ENCODE measurements at regions not wholly inside any gene's neighbourhood (a gene's known extent, or its start where the extent isn't known, plus 50 kb on each side); places are given as distances from the start of the nearest gene placed in this dataset.
A peak's percentile ranks its signal among the peaks of the same experiment; 100 is the strongest.
"Not testable (repeated sequence)": the region's sequence is repeated elsewhere in the genome, so short reads cannot be mapped to it uniquely, and the experiment has no call there.

- no peak for DNase-seq
These were observed 242.2 kb downstream of the RAB11FIP2 start for GRCh38 chr10:117804470-117805011.

DNA sequence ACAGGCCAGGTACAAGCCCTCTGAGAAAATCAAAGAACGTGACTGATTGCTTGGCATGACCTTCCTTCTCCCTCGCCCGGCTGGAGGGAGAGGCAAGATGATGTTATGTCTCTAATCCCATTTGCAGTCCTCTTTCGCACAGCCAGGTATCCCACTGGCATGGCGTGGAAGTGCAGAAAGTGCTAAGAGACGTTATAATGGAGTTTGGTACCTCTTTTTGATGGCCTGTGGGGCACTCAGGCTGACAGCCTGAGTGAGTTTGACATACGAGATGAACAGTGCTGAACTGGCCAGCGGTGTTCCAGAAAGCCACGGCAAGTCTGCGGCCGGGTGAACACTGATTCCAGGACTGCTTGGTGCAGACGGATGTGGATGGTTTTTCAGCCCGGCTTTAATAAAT is 241.6 kb downstream of the RAB11FIP2 start:
- DNase-seq, result no peak

DNA sequence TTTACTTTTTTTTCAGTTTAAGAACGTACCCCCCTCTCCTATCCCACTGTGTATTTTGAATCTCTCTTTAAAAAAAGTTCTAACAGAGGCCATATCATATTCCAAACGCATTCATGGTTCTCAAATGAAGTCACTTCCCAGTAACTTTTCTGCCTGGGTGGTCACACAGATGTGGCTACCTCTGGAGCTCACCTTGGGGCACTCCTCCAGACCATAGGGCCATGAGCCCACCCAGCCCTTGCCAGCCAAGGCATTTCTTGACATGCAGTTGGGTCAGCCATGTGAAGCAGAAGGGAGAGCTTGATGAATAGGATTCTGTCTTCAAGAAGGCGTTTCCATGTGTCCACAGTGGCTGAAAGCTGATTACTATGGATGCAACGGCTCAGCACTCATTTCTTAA is 239.3 kb downstream of the RAB11FIP2 start:
- no peak for DNase-seq

DNA sequence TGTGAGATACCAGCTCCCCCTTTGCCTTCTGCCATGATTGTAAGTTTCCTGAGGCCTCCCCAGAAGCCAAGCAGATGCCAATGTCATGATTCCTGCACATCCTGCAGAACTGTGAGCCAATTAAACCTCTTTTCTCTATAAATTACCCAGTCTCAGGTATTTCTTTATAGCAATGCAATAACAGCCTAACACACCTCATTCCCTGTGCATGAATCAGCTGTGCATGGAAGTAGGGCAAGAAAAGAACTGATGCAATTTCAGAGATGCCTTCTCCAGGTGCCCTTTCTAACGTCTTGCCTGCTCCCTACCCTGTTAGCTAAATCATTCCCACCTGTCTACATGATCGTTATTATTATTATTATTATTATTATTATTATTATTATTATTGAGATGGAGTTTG is 230.9 kb downstream of the RAB11FIP2 start:
- DNase-seq, result not testable (repeated sequence)

DNA sequence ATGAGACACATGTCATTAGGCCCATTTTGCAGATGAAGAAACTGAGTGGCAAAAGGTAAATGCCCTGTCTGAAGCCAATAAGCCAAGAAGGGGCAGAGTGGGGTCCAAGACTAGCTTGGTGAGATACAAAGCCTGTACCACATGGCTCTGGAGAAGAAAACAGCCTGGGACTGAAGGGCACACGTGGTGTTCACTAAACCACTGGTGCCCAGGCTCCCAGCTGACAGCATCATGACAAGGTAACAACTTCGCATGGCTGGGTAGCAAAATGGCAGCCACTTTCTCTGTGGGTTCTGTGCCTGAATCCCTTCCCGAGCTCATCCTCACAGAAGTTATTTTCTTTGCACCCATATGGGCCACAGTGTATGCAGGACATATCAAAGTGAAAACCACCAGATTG is 229.6 kb downstream of the RAB11FIP2 start:
- no peak for DNase-seq

DNA sequence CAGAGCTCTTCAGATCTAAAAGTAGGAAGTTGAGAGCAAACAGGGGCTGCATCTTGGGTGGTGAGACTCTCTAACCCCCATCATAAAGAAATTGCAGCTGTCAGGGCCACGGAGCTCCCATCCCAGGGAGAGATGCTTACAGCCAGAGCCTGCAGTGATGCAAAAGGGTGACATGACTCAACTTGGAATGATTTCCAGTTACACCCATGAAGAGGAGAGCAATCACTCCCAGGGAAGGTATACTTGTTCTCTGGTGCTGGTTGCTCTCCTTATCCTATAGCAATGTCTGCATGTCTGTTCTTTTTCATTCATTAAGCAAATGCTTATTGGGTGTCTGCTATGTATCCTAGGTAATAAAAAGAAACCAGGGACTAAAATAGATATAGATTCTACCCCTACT is 228.0 kb downstream of the RAB11FIP2 start:
- DNase-seq, result no peak

DNA sequence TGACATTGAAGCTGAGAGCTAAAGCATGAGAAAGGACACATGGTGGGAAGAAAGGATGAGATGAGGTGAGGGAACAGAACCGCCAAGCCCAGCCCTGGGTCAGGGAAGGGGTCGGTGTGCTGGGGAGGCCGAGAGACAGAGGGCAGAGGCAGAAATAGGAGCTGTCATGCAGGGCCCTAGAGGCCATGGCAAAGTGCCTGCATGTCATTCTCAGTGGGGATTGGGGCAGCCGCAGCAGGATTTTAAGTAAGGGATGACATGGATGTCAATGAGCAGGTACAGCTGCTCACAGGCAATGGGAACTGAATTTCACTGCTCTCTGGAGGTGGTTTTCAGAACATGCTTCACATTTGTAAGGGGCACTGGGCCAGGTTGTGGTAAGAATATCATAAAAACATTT is 227.4 kb downstream of the RAB11FIP2 start:
- DNase-seq, result no peak

GRCh38 chr10:117823980-117824379 is 222.8 kb downstream of the RAB11FIP2 start:
- no peak for DNase-seq

GRCh38 chr10:117830205-117830604 is 216.5 kb downstream of the RAB11FIP2 start:
- no peak for DNase-seq

DNA sequence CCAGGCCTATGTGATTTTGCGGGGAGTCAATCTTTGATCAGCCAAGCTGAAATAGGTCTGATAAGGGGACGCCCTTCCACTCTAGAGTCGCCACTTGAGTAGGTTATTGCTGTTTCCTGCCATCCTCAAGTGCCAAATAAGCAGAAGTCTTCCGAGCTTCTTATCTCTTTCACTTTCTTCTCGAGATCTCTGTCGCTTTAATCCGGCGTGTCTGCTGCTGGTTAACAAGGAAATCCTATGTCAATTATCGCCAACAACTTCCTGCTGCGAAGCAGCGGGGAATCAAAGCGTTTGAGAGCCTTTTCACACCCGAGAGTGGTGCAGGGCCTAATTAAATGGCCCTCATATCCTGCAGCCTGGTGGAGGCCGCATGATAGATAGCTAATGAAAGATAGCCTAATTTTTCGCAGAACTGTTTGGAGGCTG is 215.9 kb downstream of the RAB11FIP2 start:
- DNase-seq, result peak; percentile 56

GRCh38 chr10:117838500-117839498 is 207.9 kb downstream of the RAB11FIP2 start:
- not testable (repeated sequence) for DNase-seq

DNA sequence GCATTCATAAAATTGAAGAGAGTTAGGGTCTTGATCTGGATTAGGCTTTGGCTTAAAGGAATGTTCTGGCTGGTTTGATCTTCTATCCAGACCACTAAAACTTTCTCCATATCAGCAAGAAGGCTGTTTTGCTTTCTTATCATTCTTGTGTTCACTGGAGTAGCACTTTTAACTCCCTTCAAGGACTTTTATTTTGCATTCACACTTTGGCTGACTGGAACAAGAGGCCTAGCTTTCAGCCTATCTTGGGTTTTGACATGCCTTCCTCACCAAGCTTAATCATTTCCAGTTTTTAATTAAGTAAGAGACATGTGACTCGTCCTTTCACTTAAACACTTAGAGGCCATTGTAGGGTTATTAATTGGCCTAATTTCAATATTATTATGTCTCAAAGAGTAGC is 190.3 kb downstream of the RAB11FIP2 start:
- DNase-seq, result not testable (repeated sequence)

DNA sequence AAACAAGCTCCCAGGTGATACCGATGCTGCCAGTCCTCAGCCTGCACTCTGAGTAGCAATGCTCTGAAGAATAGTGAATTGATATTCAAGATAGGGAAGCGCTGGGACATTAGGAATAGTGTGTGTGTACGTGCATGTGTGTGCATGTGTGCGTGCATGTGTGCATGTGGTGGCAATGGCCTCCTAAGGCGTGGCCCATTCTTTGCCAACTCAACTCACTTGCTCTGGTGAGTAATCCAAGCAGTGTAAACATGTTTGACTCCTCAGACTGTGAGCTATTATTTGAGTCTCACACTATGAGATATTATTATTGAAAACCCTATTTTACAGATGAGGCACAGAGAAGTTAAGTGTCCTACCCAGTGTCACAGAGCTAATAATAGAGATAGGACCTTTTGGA is 186.6 kb downstream of the RAB11FIP2 start:
- DNase-seq, result no peak

DNA sequence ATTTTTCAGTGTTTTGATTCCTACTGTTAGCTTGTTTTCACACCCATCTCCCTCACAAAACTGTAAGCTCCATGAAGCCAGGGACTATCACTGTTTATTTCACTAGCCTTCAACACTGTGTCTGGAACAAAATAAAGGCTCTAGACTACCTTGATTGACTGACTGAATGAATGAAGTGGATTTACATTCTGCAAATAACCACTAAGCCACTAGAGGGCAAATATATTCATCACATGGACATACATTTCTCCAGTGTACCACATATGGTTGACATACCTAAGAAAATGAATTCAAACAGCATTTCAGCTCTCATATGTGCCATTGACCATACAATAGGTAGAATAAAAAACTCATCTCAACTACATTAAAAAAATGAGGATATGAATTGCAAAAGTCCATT is 185.9 kb downstream of the RAB11FIP2 start:
- DNase-seq, result no peak

DNA sequence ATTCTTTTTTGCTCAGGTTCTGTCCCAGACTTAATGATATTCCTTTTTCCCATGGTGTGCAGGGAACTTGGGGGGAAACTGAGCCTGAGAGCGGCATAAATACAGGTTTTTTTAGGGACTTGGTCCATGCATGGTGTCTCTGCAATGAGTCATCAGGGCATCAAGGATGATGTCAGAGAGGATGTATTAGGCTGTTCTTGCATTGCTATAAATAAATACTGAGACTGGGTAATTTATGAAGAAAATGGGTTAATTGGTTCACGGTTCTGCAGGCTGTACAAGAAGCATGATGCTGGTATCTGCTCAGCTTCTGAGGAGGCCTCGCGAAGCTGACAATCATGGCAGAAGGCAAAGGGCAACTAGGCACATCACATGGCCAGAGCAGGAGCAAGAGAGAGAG is 185.4 kb downstream of the RAB11FIP2 start:
- DNase-seq, result no peak

DNA sequence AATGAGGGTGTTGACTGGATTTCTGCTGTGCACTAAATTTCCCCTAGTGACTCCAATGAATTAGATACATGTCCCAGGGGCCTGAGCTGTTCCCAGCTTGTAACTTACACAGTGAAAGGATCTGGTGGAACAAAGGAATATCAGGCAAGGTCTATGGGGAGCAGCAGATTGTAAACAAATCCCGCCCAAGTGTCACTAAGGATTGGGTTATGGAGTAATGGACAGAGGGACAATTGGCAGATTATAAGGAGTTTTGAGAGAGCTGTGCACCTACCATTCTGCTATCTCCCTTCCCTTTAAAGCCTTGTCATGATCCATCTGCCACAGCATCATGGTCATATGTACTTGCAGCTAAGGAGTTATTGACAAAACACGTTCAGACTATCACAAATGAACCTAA is 183.0 kb downstream of the RAB11FIP2 start:
- DNase-seq, result no peak

- DNase-seq, result no peak
These were observed 180.8 kb downstream of the RAB11FIP2 start for GRCh38 chr10:117865945-117866344.

DNA sequence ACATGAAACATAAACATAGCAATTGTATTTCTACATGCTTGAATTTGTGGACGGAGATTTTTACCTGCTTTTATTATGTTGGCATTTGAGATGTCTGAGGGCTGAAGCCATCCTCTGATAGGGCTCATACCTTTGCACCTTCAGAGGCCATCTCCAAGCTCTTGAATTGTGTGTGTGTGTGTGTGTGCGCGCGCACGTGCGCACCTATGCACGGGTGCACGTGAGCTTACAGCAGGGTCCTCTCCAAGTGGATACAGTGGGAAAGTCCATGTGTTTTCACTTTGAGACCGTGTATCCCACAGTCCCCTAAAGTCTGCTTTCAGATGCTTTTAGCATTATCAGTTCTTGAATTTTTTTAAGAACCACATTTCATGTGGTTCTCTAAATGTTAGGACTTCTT is 178.6 kb downstream of the RAB11FIP2 start:
- no peak for DNase-seq

DNA sequence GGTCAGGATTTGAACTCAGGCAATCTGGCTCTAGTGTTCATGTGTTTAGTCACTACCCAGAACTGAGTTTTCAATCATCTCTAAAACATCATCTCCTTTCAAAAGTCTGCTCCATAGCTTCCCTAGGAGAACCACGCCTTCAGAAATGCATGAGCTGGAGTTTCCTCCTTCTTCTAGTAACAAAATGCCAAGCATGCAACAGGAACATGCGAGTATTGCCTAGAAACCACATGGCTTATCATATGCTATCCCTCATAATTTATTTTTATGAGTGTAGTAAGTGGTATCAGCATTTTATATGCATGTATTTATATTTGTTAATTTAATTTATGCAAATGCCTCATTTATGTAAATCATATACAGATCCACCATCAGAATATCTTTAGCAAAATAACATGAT is 170.9 kb downstream of the RAB11FIP2 start:
- DNase-seq, result no peak

GRCh38 chr10:117876210-117876609 is 170.5 kb downstream of the RAB11FIP2 start:
- DNase-seq, result no peak

DNA sequence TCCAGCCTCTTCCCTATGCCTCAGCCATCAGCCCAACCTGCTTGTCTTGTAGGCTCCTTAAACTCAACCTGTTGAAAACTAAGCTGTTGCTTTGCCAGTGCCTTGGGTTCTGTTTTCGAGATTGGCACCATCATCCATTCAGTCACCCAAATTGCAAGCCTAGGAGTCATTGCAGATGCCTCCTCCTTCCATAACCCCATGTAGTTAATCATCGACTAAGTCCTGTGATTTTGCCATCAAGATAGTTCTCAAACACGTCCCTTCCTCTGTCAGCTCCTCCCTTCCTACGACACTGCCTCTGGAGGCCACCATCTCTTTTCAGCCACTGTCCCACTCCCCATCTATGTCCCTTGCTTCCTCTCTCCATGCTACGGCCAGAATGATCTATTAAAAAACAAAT is 168.1 kb downstream of the RAB11FIP2 start:
- no peak for DNase-seq

DNA sequence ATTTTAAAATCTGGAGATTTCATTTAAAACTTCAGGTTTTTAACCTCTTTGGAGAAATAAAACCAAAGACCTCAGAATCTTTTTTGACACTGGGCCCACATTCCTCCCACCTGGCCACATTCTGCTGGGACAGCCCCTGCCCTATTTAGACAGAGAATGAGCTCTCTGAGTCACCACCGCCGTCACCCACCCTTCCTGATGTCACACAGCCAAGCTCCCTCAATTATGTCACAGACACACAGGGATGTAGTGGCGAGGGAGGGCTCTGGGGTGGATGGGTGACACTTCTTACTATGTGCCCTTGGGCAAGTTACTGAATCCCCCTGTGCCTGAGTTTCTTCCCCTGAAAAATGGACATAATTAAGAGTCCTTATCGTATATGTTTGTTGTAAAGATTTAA is 162.6 kb downstream of the RAB11FIP2 start:
- DNase-seq, result no peak

DNA sequence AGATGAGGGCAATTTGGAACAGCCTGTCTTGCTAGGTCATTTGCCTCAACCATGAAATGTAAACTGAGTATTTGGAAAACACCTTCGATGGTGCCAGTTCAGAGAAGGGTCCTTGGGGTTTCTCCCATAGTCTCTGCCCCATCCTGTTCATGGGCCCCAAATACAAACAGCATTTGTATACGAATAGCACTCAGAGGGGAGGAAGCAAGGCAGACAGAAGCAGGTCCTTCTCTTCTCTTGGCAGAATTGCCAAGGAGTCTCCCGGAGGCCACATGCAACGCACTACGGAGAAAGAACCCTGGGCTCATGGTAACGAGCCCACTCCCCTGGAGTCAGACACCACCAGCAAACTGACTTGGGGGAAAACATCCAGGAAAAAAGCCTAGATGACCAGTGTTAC is 162.1 kb downstream of the RAB11FIP2 start:
- DNase-seq, result no peak

DNA sequence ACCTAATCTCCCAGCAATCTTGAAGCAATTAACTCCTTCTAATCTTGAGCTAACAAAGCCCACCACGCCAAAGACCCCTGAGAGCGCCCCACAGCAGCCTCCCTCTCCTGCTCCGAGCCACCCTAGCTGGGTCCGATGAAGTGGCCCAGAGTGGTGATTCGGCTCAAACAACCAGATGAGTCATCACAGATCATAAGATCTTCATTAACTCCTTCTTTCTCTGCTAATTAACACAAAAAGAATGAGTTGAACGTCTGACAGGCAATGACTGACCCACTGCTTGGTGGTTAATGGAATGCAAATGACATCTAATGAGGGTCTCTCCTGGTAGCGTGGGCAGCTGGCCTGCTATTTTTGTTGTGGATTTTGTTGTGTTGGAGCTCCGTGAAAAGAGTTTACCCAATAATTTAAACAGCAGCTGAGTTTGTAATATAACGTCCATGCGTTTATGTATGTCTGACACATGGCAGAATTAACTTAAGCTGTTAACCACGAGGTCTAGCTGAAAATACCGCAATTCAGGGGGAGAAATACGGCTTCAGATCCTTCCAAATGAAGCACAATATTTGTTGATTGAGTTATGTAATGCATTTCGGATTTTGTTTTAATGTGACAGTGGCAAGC is 161.4 kb downstream of the RAB11FIP2 start:
- no peak for DNase-seq

Data from activated CD8-positive, alpha-beta memory T cell treated with anti-CD3 and anti-CD28 coated beads for 24 hours (primary cell).